AG04450 (cell line): ENCODE measurements at regions not wholly inside any gene's neighbourhood (a gene's known extent, or its start where the extent isn't known, plus 50 kb on each side); places are given as distances from the start of the nearest gene placed in this dataset.

Source experiments
- CTCF ChIA-PET: fragments of 300-600, 350-600 bp; formaldehyde crosslinking; extraction: SDS; loops from one replicate; lab custom pipeline; 2022; ENCODE audit warnings: antibody characterized with exemption, inconsistent platforms; lab: Charles Lee
- POLR2A ChIA-PET: fragments of 350-600 bp; formaldehyde crosslinking; extraction: SDS; loops from one replicate; lab custom pipeline; 2021; ENCODE audit warnings: antibody characterized with exemption, inconsistent platforms; lab: Yijun Ruan, JAX
- DNase-seq: peaks from one replicate; pipeline ENCODE4 v3.0.0-alpha.2; 2011; ENCODE audit warnings: low read depth, low spot score
- H3K27ac ChIP-seq: one replicate; pipeline ENCODE4 v1.5.1; 2012; ENCODE audit warnings: low read depth, low read length, control low read depth
- H3K27me3 ChIP-seq: one replicate; pipeline ENCODE4 v1.6.0; 2012; ENCODE audit warnings: low read length; ENCODE audit not compliant: control insufficient read depth, insufficient read depth
- H3K4me3 ChIP-seq: 2 replicates; pipeline ENCODE4 v1.5.1; 2011; ENCODE audit warnings: mild to moderate bottlenecking, low read depth, low read length, control low read depth
- H3K9me3 ChIP-seq: 2 replicates; pipeline ENCODE4 v1.5.1; 2012; ENCODE audit warnings: low read length; ENCODE audit not compliant: control insufficient read depth, insufficient read depth
- CTCF ChIP-seq: IDR thresholded peaks from 2 replicates; pipeline ENCODE4 v1.5.1; 2011; ENCODE audit warnings: low read depth, low read length, control low read depth, inconsistent platforms

GRCh38 chr18:40346146-40346545 lies 1608.9 kb upstream of the PIK3C3 start:
- no peak for DNase-seq
- no peak overlapping the region for H3K4me3 ChIP-seq
- no peaks in the 10 kb centered on the region for H3K9me3 ChIP-seq
- no peak overlapping the region for H3K27ac ChIP-seq
- ChIA-PET CTCF (no interaction called here), POLR2A (no interaction called here)
- no peaks in the 10 kb centered on the region for H3K27me3 ChIP-seq
- no peak for TF ChIP-seq CTCF

GRCh38 chr18:40341701-40342100 lies 1613.3 kb upstream of the PIK3C3 start:
- no peak for TF ChIP-seq CTCF
- CTCF ChIA-PET, result no interaction called here

GRCh38 chr18:40338284-40338683 lies 1616.8 kb upstream of the PIK3C3 start:
- ChIA-PET POLR2A (no interaction called here), CTCF (no interaction called here)
- Histone ChIP-seq H3K9me3 (no peaks in the 10 kb centered on the region), H3K27me3 (no peaks in the 10 kb centered on the region), H3K4me3 (no peak overlapping the region), H3K27ac (no peak overlapping the region)
- TF ChIP-seq CTCF, result no peak
- no peak for DNase-seq

More at GRCh38 chr18:40341701-40342100, 1613.3 kb upstream of the PIK3C3 start:
- DNase-seq, result no peak
- POLR2A ChIA-PET, result no interaction called here
- Histone ChIP-seq H3K27ac (no peak overlapping the region), H3K27me3 (no peaks in the 10 kb centered on the region), H3K9me3 (no peaks in the 10 kb centered on the region), H3K4me3 (no peak overlapping the region)

GRCh38 chr18:40326985-40327384 lies 1628.0 kb upstream of the PIK3C3 start:
- Histone ChIP-seq H3K27ac (no peak overlapping the region), H3K4me3 (no peak overlapping the region), H3K9me3 (no peaks in the 10 kb centered on the region), H3K27me3 (no peaks in the 10 kb centered on the region)
- DNase-seq, result no peak
- POLR2A ChIA-PET, result no interaction called here
- no peak for TF ChIP-seq CTCF
- CTCF ChIA-PET, result no interaction called here

- Histone ChIP-seq H3K4me3 (no peak overlapping the region), H3K9me3 (no peaks in the 10 kb centered on the region), H3K27me3 (no peaks in the 10 kb centered on the region), H3K27ac (no peak overlapping the region)
- DNase-seq, result no peak
- POLR2A ChIA-PET, result no interaction called here
- no peak for TF ChIP-seq CTCF
- CTCF ChIA-PET, result no interaction called here
Observed at GRCh38 chr18:40325988-40326387, 1629.0 kb upstream of the PIK3C3 start.
